GM18870 (cell line): ENCODE measurements at regions not wholly inside any gene's neighbourhood (a gene's known extent, or its start where the extent isn't known, plus 50 kb on each side); places are given as distances from the start of the nearest gene placed in this dataset.
"Not testable (repeated sequence)": the region's sequence is repeated elsewhere in the genome, so short reads cannot be mapped to it uniquely, and the experiment has no call there.

ENCODE experiments used
- ATAC-seq: cut with Tn5 transposase; IDR thresholded peaks from one replicate; pipeline ENCODE4 v1.9.1; 2021; ENCODE audit warnings: moderate library complexity; ENCODE audit not compliant: unreplicated experiment

- no peak for ATAC-seq
Observed at GRCh38 chr18:30639361-30639760, 403.2 kb downstream of the DSC3 start.

GRCh38 chr18:30634249-30634648, 408.3 kb downstream of the DSC3 start:
- ATAC-seq: no peak

- ATAC-seq: no peak
Observed at GRCh38 chr18:30632071-30632698, 410.4 kb downstream of the DSC3 start.

- no peak for ATAC-seq
Observed at GRCh38 chr18:30625961-30626360, 416.6 kb downstream of the DSC3 start.

- no peak for ATAC-seq
Observed at GRCh38 chr18:30623401-30624065, 419.0 kb downstream of the DSC3 start.

GRCh38 chr18:30622635-30623034, 419.9 kb downstream of the DSC3 start:
- no peak for ATAC-seq

GRCh38 chr18:30622104-30622503, 420.4 kb downstream of the DSC3 start:
- ATAC-seq: no peak

GRCh38 chr18:30618567-30618966, 424.0 kb downstream of the DSC3 start:
- no peak for ATAC-seq

GRCh38 chr18:30616414-30616813, 426.1 kb downstream of the DSC3 start:
- no peak for ATAC-seq

GRCh38 chr18:30613467-30613801, 429.1 kb downstream of the DSC3 start:
- no peak for ATAC-seq

GRCh38 chr18:30601541-30601940, 441.0 kb downstream of the DSC3 start:
- no peak for ATAC-seq

GRCh38 chr18:30597202-30597601, 445.3 kb downstream of the DSC3 start:
- ATAC-seq: no peak

- ATAC-seq: no peak
Observed at GRCh38 chr18:30596635-30597034, 445.9 kb downstream of the DSC3 start.

- no peak for ATAC-seq
Observed at GRCh38 chr18:30595942-30596341, 446.6 kb downstream of the DSC3 start.

GRCh38 chr18:30594911-30595310, 447.6 kb downstream of the DSC3 start:
- not testable (repeated sequence) for ATAC-seq

GRCh38 chr18:30591462-30591861, 451.1 kb downstream of the DSC3 start:
- no peak for ATAC-seq

- ATAC-seq: no peak
Observed at GRCh38 chr18:30588673-30589164, 453.8 kb downstream of the DSC3 start.

- ATAC-seq: no peak
Observed at GRCh38 chr18:30583768-30584167, 458.8 kb downstream of the DSC3 start.

- no peak for ATAC-seq
Observed at GRCh38 chr18:30582078-30582477, 460.5 kb downstream of the DSC3 start.

- ATAC-seq: no peak
Observed at GRCh38 chr18:30578707-30579106, 463.8 kb downstream of the DSC3 start.

- no peak for ATAC-seq
Observed at GRCh38 chr18:30572214-30572613, 470.3 kb downstream of the DSC3 start.

- no peak for ATAC-seq
Observed at GRCh38 chr18:30568333-30568732, 474.2 kb downstream of the DSC3 start.

- no peak for ATAC-seq
Observed at GRCh38 chr18:30566877-30567276, 475.7 kb downstream of the DSC3 start.
